ENCODE measurements at regions not wholly inside any gene's neighbourhood (a gene's known extent, or its start where the extent isn't known, plus 50 kb on each side); places are given as distances from the start of the nearest gene placed in this dataset.
"Not testable (repeated sequence)": the region's sequence is repeated elsewhere in the genome, so short reads cannot be mapped to it uniquely, and the experiment has no call there.

DNA sequence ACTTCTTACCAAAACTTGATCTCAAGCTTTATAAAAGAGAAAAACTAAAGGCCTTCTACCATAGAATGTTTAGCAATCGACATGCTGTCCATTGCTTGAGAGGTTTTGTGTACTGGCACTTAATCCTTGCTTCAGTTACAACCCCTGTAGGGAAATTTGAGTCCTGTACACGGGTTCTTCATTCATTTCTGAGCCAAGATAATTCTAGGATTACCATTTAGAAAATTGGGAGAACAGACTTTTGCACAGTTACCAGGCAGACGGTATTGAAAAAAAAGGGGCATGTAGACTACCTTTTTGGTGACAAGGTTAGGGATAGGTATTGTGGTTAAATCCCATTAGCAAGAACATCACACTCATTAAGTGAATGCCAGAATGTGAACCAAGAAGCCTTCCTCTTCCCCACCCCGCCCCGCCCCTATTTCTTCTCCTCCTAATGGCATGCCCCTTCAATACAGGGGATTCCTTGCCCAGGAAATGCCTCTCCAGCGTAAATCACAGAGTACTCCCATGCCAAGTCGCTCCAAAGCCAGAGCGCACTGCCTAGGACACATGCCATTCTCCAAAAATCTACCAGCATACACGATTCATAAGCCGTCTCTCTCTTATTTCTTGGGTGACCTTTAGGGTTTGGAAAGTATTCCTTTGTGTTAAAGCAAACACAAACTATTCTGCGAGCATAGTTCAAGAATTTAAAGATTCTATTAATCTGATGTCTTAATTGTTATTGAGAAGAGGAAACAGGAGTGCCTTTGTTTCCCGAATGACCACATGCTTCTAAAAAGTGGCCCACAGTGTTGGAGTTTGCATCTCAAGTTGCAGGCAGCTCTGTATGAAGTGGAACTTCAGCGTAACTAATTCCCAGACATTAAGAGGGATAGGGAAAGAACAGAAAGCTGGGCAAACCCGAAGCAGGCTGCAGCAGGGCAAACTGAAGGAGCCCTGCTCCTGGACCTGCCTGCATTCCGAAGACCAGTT, 164.0 kb upstream of the NR2F2 start:
- DNase-seq (ENCODE audit: low spot score) = no peak
- TF ChIP-seq, protein P1, sequence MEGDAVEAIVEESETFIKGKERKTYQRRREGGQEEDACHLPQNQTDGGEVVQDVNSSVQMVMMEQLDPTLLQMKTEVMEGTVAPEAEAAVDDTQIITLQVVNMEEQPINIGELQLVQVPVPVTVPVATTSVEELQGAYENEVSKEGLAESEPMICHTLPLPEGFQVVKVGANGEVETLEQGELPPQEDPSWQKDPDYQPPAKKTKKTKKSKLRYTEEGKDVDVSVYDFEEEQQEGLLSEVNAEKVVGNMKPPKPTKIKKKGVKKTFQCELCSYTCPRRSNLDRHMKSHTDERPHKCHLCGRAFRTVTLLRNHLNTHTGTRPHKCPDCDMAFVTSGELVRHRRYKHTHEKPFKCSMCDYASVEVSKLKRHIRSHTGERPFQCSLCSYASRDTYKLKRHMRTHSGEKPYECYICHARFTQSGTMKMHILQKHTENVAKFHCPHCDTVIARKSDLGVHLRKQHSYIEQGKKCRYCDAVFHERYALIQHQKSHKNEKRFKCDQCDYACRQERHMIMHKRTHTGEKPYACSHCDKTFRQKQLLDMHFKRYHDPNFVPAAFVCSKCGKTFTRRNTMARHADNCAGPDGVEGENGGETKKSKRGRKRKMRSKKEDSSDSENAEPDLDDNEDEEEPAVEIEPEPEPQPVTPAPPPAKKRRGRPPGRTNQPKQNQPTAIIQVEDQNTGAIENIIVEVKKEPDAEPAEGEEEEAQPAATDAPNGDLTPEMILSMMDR (IDR thresholded peaks at IDR 0.05; ENCODE audit: extremely low read depth, insufficient read depth, missing control alignments) = no peak
- in situ Hi-C loops (cut with MboI; ENCODE audit: low pct_unique_long_range_greater_than_20kb, low sequenced_read_pairs, unreplicated experiment) = no loop called here

DNA sequence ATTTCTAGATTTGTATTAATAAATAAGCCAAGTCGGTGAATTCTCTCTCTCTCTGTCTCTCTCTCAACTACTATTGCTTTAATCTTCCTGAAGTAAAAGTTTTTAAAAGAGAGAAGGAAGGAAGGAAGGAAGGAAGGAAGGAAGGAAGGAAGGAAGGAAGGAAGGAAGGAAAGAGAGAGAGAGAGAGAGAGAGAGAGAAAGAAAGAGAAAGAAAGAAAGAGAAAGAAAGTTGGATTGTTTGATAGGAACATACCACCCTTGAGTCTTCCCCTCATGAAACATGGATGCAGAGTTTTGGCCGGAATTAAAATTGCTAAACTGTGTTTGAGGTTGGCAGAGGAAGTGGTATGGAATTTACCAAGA, 159.9 kb upstream of the NR2F2 start:
- DNase-seq (ENCODE audit: low spot score); in situ Hi-C loops (cut with MboI; ENCODE audit: low pct_unique_long_range_greater_than_20kb, low sequenced_read_pairs, unreplicated experiment): not testable (repeated sequence)

DNA sequence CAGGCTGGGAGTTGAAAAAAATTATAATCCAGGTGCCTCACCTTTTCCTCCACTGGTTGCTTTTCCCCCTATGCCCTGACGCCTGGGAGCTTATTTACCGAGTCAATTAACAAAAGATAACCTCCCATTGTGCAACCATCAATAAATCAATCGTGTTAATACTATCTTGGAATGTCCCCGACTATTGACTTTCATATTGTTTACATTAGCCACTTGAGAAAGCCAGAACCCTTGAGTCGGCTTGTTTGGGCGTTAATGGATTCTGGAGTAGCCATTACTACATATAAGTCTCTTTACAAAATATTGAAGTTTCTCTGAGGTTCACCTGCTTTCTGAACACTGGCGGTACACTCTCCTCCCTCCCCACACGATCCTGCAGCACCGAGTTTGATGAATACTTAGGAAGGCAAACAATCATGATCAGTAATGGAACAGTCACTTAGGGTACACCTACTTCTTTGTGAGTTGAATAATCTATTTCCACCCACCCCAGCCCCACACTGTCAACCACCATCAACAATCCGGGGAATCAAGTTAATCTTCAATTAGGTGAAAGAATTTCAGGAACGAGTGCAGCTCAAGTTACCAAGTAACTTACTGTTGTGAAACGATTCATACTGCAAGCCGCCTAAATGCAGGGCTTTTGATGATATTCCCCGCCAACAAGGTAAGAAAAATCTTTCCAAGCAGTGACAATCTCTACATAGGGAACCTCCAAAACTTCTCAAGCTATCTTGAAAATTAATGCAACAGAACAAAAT, 159.3 kb upstream of the NR2F2 start:
- DNase-seq (ENCODE audit: low spot score) = no peak
- TF ChIP-seq, protein P1 (IDR thresholded peaks at IDR 0.05; ENCODE audit: extremely low read depth, insufficient read depth, missing control alignments) = no peak
- in situ Hi-C loops (cut with MboI; ENCODE audit: low pct_unique_long_range_greater_than_20kb, low sequenced_read_pairs, unreplicated experiment) = no loop called here

DNA sequence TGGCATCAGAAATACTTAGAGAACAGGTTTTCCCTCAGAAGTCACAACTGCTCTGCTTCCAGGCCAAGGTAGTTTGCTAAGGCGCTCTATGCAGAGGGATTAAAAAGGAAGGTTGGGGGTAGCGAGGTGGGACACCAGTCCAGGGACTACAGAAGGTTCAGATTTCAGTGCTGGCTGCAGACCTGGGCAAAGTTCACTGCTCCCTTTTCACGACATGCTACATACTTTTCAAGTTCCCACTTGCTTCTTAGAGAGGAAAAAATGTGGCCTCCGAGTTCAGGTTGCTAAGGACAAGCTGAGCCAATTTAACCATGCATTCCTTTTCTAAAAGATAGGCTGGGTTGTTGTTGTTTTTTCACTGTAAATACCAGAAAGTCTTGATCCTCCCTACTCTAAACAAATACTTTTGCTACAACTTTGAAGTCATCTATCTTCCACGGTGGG, 158.6 kb upstream of the NR2F2 start:
- no peak for DNase-seq (ENCODE audit: low spot score)
- TF ChIP-seq, protein P1 (IDR thresholded peaks at IDR 0.05; ENCODE audit: extremely low read depth, insufficient read depth, missing control alignments) = no peak
- in situ Hi-C loops (cut with MboI; ENCODE audit: low pct_unique_long_range_greater_than_20kb, low sequenced_read_pairs, unreplicated experiment) = no loop called here

DNA sequence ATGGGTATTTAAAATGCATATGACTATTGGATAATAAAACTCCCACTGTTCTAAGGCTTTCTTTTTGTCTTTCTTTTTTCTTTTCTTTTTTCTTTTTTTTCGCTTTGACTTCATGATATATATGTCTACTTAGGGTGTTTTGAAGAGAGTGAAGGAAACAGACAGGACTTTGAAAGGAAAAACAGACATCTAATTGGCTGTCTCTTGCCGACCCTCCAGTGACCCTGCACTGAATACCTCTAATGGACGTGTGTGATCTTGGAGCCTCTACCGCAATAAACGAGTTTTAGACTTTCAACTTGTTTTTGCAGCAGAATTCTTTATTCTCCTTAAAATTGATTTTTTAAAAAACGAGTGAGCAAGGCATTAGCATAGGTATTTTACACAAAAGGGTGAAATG, 158.1 kb upstream of the NR2F2 start:
- TF ChIP-seq, protein P1 (IDR thresholded peaks at IDR 0.05; ENCODE audit: extremely low read depth, insufficient read depth, missing control alignments) = no peak

DNA sequence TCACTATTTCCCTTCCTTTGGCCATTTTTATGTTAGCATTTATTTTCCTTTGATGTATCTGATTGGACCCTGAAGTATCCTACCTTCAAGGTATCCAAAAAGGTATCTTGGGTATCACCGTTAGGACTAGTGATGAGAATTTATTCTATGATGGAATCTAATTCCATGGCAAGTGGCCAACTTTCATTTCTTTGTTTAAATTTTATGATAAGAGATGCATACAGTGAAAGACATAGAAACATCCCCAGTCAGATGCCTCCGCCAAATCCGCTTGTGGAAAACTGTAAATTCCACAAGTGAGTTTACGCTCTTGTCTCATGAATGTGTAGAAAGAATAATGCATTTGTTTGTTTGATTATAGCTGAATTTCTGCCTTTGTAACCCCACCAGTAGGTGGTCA, 153.7 kb upstream of the NR2F2 start:
- no peak for DNase-seq (ENCODE audit: low spot score)
- TF ChIP-seq, protein P1 (IDR thresholded peaks at IDR 0.05; ENCODE audit: extremely low read depth, insufficient read depth, missing control alignments) = no peak
- in situ Hi-C loops (cut with MboI; ENCODE audit: low pct_unique_long_range_greater_than_20kb, low sequenced_read_pairs, unreplicated experiment) = no loop called here

More for the DNA sequence above, 158.1 kb upstream of the NR2F2 start:
- in situ Hi-C loops (cut with MboI; ENCODE audit: low pct_unique_long_range_greater_than_20kb, low sequenced_read_pairs, unreplicated experiment) = no loop called here
- DNase-seq (ENCODE audit: low spot score) = no peak

DNA sequence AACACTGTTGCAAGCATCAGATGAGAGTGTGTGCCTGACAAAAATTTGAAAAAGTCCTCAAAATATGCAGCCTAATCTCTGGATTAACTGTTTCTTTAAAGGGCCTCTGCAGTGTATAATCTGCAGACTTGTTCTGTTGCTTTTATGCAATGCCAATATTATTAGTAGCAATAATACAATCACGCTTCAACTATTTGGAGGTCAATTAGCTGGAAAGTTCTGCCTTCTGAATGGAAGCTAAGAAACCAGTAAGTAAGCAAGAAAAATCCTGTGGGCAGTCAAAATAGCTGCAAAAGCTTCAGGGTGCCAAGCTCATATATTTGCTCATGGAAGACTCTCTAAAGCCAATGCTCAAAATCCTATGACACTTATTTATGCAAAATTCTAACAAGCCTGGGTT, 153.2 kb upstream of the NR2F2 start:
- no peak for DNase-seq (ENCODE audit: low spot score)
- in situ Hi-C loops (cut with MboI; ENCODE audit: low pct_unique_long_range_greater_than_20kb, low sequenced_read_pairs, unreplicated experiment) = no loop called here
- TF ChIP-seq, protein P1 (IDR thresholded peaks at IDR 0.05; ENCODE audit: extremely low read depth, insufficient read depth, missing control alignments) = no peak
